Ovary (tissue), 7 donors: ENCODE measurements at regions not wholly inside any gene's neighbourhood (a gene's known extent, or its start where the extent isn't known, plus 50 kb on each side); places are given as distances from the start of the nearest gene placed in this dataset.

Experiments
- DNase-seq, 5 donors: peaks; one replicate each; pipeline ENCODE4 v3.0.0-alpha.2; 2019 to 2020
- H3K27ac ChIP-seq, 2 donors: fragments of 200-600 bp; one replicate each; pipeline versions ENCODE4 v1.5.1 to v1.8.0; 2019 to 2022
- H3K27me3 ChIP-seq: fragments of 200-600 bp; one replicate; pipeline ENCODE4 v1.8.0; 2022
- H3K36me3 ChIP-seq: fragments of 200-600 bp; sonication (generic); one replicate; pipeline ENCODE4 v1.5.1; 2019
- H3K4me1 ChIP-seq: one replicate; pipeline ENCODE4 v1.8.1; 2013; ENCODE audit warnings: mild to moderate bottlenecking, moderate library complexity; ENCODE audit not compliant: insufficient read depth
- H3K4me3 ChIP-seq: fragments of 200-600 bp; sonication (generic); one replicate; pipeline ENCODE4 v1.5.1; 2017
- H3K9me3 ChIP-seq, 2 donors: fragments of 200-600 bp in 1 of 2; sonication (generic) in 1 of 2; one replicate each; pipeline versions ENCODE4 v1.5.1 to v1.8.1; 2013 to 2019; ENCODE audit warnings: mild to moderate bottlenecking in 1 of 2, moderate library complexity in 1 of 2
- EP300 ChIP-seq: sonication (generic); formaldehyde crosslinking; IDR thresholded peaks from one replicate; pipeline ENCODE4 v1.6.1; 2017; ENCODE audit warnings: antibody characterized with exemption
- POLR2A ChIP-seq: fragments of 450-650 bp; IDR thresholded peaks from one replicate; pipeline ENCODE4 v1.6.1; 2017; ENCODE audit warnings: antibody characterized with exemption, mild to moderate bottlenecking, moderate library complexity
- WGBS, 3 donors: extraction: QIAGEN DNeasy Blood & Tissue Kit in 1 of 3; methylation state at CpG; one replicate each; pipeline versions ENCODE4 v1.1.5 to v1.1.7; 2013 to 2017; 5-methylcytosine and 5-hydroxymethylcytosine counted together
- intact Hi-C, 4 donors: fragments of 100-400 bp; cut with DNase I; formaldehyde crosslinking; loops; one replicate each; pipeline versions ENCODE4 v1.11.0 to v1.15.1; 2022 to 2023
- TF ChIP-seq, protein P1 (sequence below), 3 donors: fragments of 450-650 bp in 2 of 3; fragments of 200-600 bp in 1 of 3; IDR thresholded peaks; one replicate each; pipeline versions ENCODE4 v1.5.1 to v1.8.0; 2016 to 2022; ENCODE audit warnings: antibody characterized with exemption in 3 of 3, mild to moderate bottlenecking in 1 of 3
- donor health status: DM: no; HTN: no; CAD: no; lungs with moderate emphysema.
- donor health status: DM: no; HTN: no; CAD: no.
- donor health status: Bipolar disorder and iron deficiency.
- donor health status: DM: no; HTN: no; CAD: no.
- donor health status: DM: yes; HTN: yes; CAD: no.

DNA sequence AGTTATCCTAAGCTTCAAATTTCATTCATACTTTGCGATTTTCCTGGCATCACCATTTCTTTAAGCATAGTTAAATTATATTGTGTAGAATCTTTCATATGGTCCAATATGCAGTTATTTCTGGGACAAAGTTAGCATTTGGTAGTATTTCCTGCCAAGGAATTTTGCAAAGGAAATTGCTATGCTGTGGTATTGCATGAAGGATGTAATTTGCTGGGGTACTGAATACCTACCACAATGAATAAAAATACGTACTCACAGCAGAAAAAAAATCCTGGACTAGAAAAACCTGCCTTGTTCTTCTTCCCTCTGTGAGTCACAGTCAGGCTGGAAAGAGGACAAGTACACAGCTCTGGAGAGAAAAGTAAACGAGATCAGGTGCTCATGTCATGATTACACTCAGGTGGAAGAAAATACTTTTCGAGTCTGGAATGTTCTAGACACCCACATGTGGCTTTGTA is 241.2 kb downstream of the PTBP2 start:
- Histone ChIP-seq H3K9me3 (no peaks in the 10 kb centered on the region), H3K4me3 (no peak overlapping the region), H3K36me3 (no peaks in the 10 kb centered on the region), H3K27ac (no peak overlapping the region), H3K4me1 (no peaks in the 10 kb centered on the region), H3K27me3 (no peaks in the 10 kb centered on the region)
- intact Hi-C loops, result no loop called here
- DNase-seq, result no peak
- TF ChIP-seq POLR2A (no peak), EP300 (no peak)
- TF ChIP-seq, protein P1, sequence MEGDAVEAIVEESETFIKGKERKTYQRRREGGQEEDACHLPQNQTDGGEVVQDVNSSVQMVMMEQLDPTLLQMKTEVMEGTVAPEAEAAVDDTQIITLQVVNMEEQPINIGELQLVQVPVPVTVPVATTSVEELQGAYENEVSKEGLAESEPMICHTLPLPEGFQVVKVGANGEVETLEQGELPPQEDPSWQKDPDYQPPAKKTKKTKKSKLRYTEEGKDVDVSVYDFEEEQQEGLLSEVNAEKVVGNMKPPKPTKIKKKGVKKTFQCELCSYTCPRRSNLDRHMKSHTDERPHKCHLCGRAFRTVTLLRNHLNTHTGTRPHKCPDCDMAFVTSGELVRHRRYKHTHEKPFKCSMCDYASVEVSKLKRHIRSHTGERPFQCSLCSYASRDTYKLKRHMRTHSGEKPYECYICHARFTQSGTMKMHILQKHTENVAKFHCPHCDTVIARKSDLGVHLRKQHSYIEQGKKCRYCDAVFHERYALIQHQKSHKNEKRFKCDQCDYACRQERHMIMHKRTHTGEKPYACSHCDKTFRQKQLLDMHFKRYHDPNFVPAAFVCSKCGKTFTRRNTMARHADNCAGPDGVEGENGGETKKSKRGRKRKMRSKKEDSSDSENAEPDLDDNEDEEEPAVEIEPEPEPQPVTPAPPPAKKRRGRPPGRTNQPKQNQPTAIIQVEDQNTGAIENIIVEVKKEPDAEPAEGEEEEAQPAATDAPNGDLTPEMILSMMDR (IDR thresholded peaks at IDR 0.05), result no peak
- WGBS, 3 donors, result 48 to 60% (median 58%) methylated on average over 4 of the region's 4 CpGs

DNA sequence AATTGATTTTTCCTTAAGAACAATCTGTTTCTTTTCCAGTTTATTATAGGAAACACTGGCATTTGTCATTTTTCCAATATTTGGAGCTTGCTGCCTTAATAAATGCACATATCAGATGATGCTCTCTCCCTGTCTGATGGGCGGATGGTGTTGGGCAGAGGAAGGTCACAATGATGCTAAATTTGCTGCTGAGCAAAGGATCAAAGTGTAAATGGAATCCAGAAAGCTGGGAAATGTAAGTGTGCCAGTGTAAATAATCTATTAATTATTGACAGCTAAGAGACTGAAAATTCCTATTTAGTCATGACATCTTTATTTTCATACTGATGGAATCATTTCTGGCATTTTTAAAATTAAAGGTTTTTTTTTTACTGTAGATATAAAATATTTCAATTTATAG is 243.2 kb downstream of the PTBP2 start:
- WGBS, 3 donors, result 84 to 96% (median 96%) methylated on average over 1 of the region's 1 CpG
- intact Hi-C loops, result no loop called here
- H3K27me3 ChIP-seq, result no peaks in the 10 kb centered on the region
- no peaks in the 10 kb centered on the region for H3K9me3 ChIP-seq
- H3K4me3 ChIP-seq, result no peak overlapping the region
- no peaks in the 10 kb centered on the region for H3K36me3 ChIP-seq
- H3K27ac ChIP-seq, result no peak overlapping the region
- no peak for DNase-seq
- H3K4me1 ChIP-seq, result no peaks in the 10 kb centered on the region
- no peak for TF ChIP-seq POLR2A
- TF ChIP-seq EP300, result no peak
- TF ChIP-seq, protein P1 (IDR thresholded peaks at IDR 0.05), result no peak

DNA sequence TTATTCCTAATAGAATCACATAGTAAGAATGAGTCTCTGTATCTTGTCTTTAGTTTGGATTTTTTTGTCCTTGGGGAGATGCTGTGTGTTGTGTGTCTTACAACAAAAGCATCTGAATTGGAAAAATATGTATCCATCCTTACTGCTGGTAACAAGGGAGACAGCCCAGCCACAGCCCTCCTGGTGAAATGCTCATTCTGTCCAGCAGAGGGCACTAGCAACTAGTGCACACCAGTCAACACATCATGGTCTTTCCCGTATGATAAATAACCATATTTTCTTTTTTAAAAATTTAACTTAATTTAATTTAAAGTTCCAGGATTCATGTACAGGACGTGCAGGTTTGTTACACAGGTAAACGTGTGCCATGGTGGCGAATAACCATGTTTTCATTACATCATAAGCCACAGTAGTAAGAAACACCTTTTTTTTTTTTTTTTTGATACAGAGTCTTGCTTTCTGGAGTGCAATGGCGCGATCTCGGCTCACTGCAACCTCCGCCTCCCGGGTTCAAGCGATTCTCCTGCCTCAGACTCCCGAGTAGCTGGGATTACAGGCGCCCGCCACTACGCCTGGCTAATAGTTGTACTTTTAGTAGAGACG is 245.1 kb downstream of the PTBP2 start:
- H3K4me1 ChIP-seq, result no peaks in the 10 kb centered on the region
- WGBS, 3 donors, result 56 to 58% (median 56%) methylated on average over 15 of the region's 15 CpGs

DNA sequence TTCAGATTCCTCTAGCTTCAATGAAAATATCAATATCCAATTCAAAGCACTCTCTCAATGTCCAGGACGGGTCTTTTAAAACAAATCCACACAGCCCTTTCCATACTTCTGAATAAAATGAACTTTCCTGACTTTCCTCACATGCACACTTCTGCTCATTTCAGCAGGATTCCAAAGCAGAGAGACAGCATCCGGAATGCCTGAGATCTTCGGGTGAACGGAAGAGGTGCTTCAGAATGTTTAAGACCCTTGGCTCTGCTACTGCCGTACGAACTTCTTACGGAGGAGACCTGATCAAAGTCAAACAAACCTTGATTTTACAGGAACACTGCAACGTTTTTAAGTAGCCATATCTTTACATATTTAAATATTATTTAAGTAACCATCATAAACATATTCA is 245.7 kb downstream of the PTBP2 start:
- Histone ChIP-seq H3K27ac (no peak overlapping the region), H3K36me3 (no peaks in the 10 kb centered on the region), H3K4me1 (no peaks in the 10 kb centered on the region), H3K27me3 (no peaks in the 10 kb centered on the region), H3K4me3 (no peak overlapping the region), H3K9me3 (no peaks in the 10 kb centered on the region)
- intact Hi-C loops, result no loop called here
- 72 to 81% (median 77%) methylated on average over 8 of the region's 8 CpGs for WGBS, 3 donors
- TF ChIP-seq, protein P1 (IDR thresholded peaks at IDR 0.05), result no peak
- no peak for TF ChIP-seq EP300
- no peak for TF ChIP-seq POLR2A
- DNase-seq, result no peak

More for the DNA sequence above, 245.1 kb downstream of the PTBP2 start:
- Histone ChIP-seq H3K27me3 (no peaks in the 10 kb centered on the region), H3K27ac (no peak overlapping the region), H3K9me3 (no peaks in the 10 kb centered on the region), H3K4me3 (no peak overlapping the region), H3K36me3 (no peaks in the 10 kb centered on the region)
- intact Hi-C loops, result no loop called here
- TF ChIP-seq POLR2A, result no peak
- TF ChIP-seq, protein P1 (IDR thresholded peaks at IDR 0.05), result peak; percentile 27 to 58 (median 51)
- DNase-seq, result peak; percentile 40 to 72 (median 60)
